Suprapubic skin (tissue), 2 donors: ENCODE measurements at regions not wholly inside any gene's neighbourhood (a gene's known extent, or its start where the extent isn't known, plus 50 kb on each side); places are given as distances from the start of the nearest gene placed in this dataset.

Experiments
- EP300 ChIP-seq: sonication (generic); formaldehyde crosslinking; IDR thresholded peaks from one replicate; pipeline ENCODE4 v1.6.1; 2017; ENCODE audit warnings: antibody characterized with exemption
- POLR2A ChIP-seq, 2 donors: fragments of 450-650 bp; IDR thresholded peaks; one replicate each; pipeline ENCODE4 v1.6.1; 2017; ENCODE audit warnings: antibody characterized with exemption in 2 of 2, mild to moderate bottlenecking in 2 of 2, moderate library complexity in 2 of 2

- TF ChIP-seq EP300 (no peak), POLR2A (IDR thresholded peaks at IDR 0.05) (no peak)
Measured at GRCh38 chr6:138017166-138017757, 90.0 kb downstream of the PERP start.
